ENCODE measurements at regions not wholly inside any gene's neighbourhood (a gene's known extent, or its start where the extent isn't known, plus 50 kb on each side); places are given as distances from the start of the nearest gene placed in this dataset.

GRCh38 chr9:28799876-28800275, 1226.6 kb upstream of the C9orf72 start:
- no peak for TF ChIP-seq CTCF (IDR thresholded peaks at IDR 0.05; ENCODE audit: insufficient read depth, missing control alignments)
- DNase-seq (ENCODE audit: insufficient read length, low spot score) (no peak), FAIRE-seq (no peak)

- FAIRE-seq (no peak), DNase-seq (ENCODE audit: insufficient read length, low spot score) (no peak)
- no peak for TF ChIP-seq CTCF (IDR thresholded peaks at IDR 0.05; ENCODE audit: insufficient read depth, missing control alignments)
These were observed 1228.0 kb upstream of the C9orf72 start for GRCh38 chr9:28801144-28801799.

- DNase-seq (ENCODE audit: insufficient read length, low spot score) (no peak), FAIRE-seq (no peak)
- no peak for TF ChIP-seq CTCF (IDR thresholded peaks at IDR 0.05; ENCODE audit: insufficient read depth, missing control alignments)
These were observed 1231.9 kb upstream of the C9orf72 start for GRCh38 chr9:28805197-28805596.

- DNase-seq (ENCODE audit: insufficient read length, low spot score) (no peak), FAIRE-seq (peak; percentile 90)
- no peak for TF ChIP-seq CTCF (IDR thresholded peaks at IDR 0.05; ENCODE audit: insufficient read depth, missing control alignments)
These were observed 1234.8 kb upstream of the C9orf72 start for GRCh38 chr9:28808042-28808441.

- DNase-seq (ENCODE audit: insufficient read length, low spot score), result no peak
- FAIRE-seq, result no peak
- no peak for TF ChIP-seq CTCF (IDR thresholded peaks at IDR 0.05; ENCODE audit: insufficient read depth, missing control alignments)
These were observed 1237.3 kb upstream of the C9orf72 start for GRCh38 chr9:28810388-28811075.

- FAIRE-seq (no peak), DNase-seq (ENCODE audit: insufficient read length, low spot score) (no peak)
- peak; percentile 4 for TF ChIP-seq CTCF (IDR thresholded peaks at IDR 0.05; ENCODE audit: insufficient read depth, missing control alignments)
These were observed 1247.5 kb upstream of the C9orf72 start for GRCh38 chr9:28820741-28821140.

GRCh38 chr9:28821240-28821639, 1248.0 kb upstream of the C9orf72 start:
- DNase-seq (ENCODE audit: insufficient read length, low spot score) (no peak), FAIRE-seq (no peak)
- no peak for TF ChIP-seq CTCF (IDR thresholded peaks at IDR 0.05; ENCODE audit: insufficient read depth, missing control alignments)

Measured in D721Med (cell line).